NK-92 treated with Interleukin-12 subunit alpha and Interleukin-12 subunit beta, amount 100 ng/mL, for 24 hours (cell line): ENCODE measurements at regions not wholly inside any gene's neighbourhood (a gene's known extent, or its start where the extent isn't known, plus 50 kb on each side); places are given as distances from the start of the nearest gene placed in this dataset.
"Not testable (repeated sequence)": the region's sequence is repeated elsewhere in the genome, so short reads cannot be mapped to it uniquely, and the experiment has no call there.

Experiments
- DNase-seq: peaks from one replicate; lab custom pipeline; 2025; lab: John Stamatoyannopoulos, UW

GRCh38 chr4:188435381-188435780 is 296.1 kb downstream of the TRIML1 start:
- no peak for DNase-seq

- no peak for DNase-seq
These were observed 298.3 kb downstream of the TRIML1 start for GRCh38 chr4:188437535-188437934.

- not testable (repeated sequence) for DNase-seq
These were observed 299.2 kb downstream of the TRIML1 start for GRCh38 chr4:188438391-188438824.

- no peak for DNase-seq
These were observed 300.5 kb downstream of the TRIML1 start for GRCh38 chr4:188439641-188440311.

GRCh38 chr4:188444500-188444899 is 305.3 kb downstream of the TRIML1 start:
- DNase-seq = no peak

GRCh38 chr4:188448996-188449395 is 309.8 kb downstream of the TRIML1 start:
- DNase-seq = not testable (repeated sequence)

- DNase-seq = no peak
These were observed 311.3 kb downstream of the TRIML1 start for GRCh38 chr4:188450571-188450970.

- no peak for DNase-seq
These were observed 312.9 kb downstream of the TRIML1 start for GRCh38 chr4:188452097-188452496.

- DNase-seq = no peak
These were observed 315.3 kb downstream of the TRIML1 start for GRCh38 chr4:188454575-188454974.

GRCh38 chr4:188455062-188455752 is 316.0 kb downstream of the TRIML1 start:
- no peak for DNase-seq

GRCh38 chr4:188459381-188459780 is 320.1 kb downstream of the TRIML1 start:
- DNase-seq = no peak

GRCh38 chr4:188463909-188464308 is 324.7 kb downstream of the TRIML1 start:
- no peak for DNase-seq

- no peak for DNase-seq
These were observed 326.8 kb downstream of the TRIML1 start for GRCh38 chr4:188466001-188466400.

GRCh38 chr4:188484256-188484655 is 345.0 kb downstream of the TRIML1 start:
- DNase-seq = no peak

- no peak for DNase-seq
These were observed 346.7 kb downstream of the TRIML1 start for GRCh38 chr4:188485906-188486305.

- DNase-seq = no peak
These were observed 353.6 kb downstream of the TRIML1 start for GRCh38 chr4:188492886-188493285.

- DNase-seq = no peak
These were observed 355.9 kb downstream of the TRIML1 start for GRCh38 chr4:188495169-188495568.

- no peak for DNase-seq
These were observed 372.2 kb downstream of the TRIML1 start for GRCh38 chr4:188511431-188511830.

GRCh38 chr4:188532751-188533150 is 393.5 kb downstream of the TRIML1 start:
- no peak for DNase-seq

- DNase-seq = no peak
These were observed 395.1 kb downstream of the TRIML1 start for GRCh38 chr4:188534297-188534696.

GRCh38 chr4:188534917-188535316 is 395.7 kb downstream of the TRIML1 start:
- no peak for DNase-seq

GRCh38 chr4:188536826-188537225 is 397.6 kb downstream of the TRIML1 start:
- no peak for DNase-seq

GRCh38 chr4:188550296-188550695 is 411.1 kb downstream of the TRIML1 start:
- no peak for DNase-seq

GRCh38 chr4:188551156-188551555 is 411.9 kb downstream of the TRIML1 start:
- DNase-seq = no peak
